HFFc6 (cell line): ENCODE measurements at regions not wholly inside any gene's neighbourhood (a gene's known extent, or its start where the extent isn't known, plus 50 kb on each side); places are given as distances from the start of the nearest gene placed in this dataset.

Experiments used
- DNase-seq: peaks from one replicate; pipeline ENCODE4 v3.0.0-alpha.2; 2018
- H3K27ac Mint-ChIP-seq: 2 replicates; pipeline ENCODE4 v1.8.0; 2020; ENCODE audit warnings: mild to moderate bottlenecking, mixed read lengths
- H3K27me3 Mint-ChIP-seq: 2 replicates; pipeline ENCODE4 v1.8.0; 2021; ENCODE audit warnings: mild to moderate bottlenecking, moderate library complexity, mixed read lengths; ENCODE audit not compliant: insufficient read depth
- H3K36me3 Mint-ChIP-seq: 2 replicates; pipeline ENCODE4 v1.8.0; 2021; ENCODE audit warnings: low read depth, mixed read lengths
- H3K4me1 Mint-ChIP-seq: 2 replicates; pipeline ENCODE4 v1.8.0; 2020; ENCODE audit warnings: low read depth, mixed read lengths
- H3K4me3 Mint-ChIP-seq: 2 replicates; pipeline ENCODE4 v1.8.0; 2020; ENCODE audit warnings: mild to moderate bottlenecking, moderate library complexity, mixed read lengths
- H3K9me3 Mint-ChIP-seq: 2 replicates; pipeline ENCODE4 v1.8.0; 2020; ENCODE audit warnings: mild to moderate bottlenecking, mixed read lengths
- TF ChIP-seq, protein P1 (sequence below): fragments of 200-600 bp; sonication (generic); IDR thresholded peaks from 2 replicates; pipeline ENCODE4 v1.5.0; 2021; ENCODE audit warnings: antibody characterized with exemption, mild to moderate bottlenecking

DNA sequence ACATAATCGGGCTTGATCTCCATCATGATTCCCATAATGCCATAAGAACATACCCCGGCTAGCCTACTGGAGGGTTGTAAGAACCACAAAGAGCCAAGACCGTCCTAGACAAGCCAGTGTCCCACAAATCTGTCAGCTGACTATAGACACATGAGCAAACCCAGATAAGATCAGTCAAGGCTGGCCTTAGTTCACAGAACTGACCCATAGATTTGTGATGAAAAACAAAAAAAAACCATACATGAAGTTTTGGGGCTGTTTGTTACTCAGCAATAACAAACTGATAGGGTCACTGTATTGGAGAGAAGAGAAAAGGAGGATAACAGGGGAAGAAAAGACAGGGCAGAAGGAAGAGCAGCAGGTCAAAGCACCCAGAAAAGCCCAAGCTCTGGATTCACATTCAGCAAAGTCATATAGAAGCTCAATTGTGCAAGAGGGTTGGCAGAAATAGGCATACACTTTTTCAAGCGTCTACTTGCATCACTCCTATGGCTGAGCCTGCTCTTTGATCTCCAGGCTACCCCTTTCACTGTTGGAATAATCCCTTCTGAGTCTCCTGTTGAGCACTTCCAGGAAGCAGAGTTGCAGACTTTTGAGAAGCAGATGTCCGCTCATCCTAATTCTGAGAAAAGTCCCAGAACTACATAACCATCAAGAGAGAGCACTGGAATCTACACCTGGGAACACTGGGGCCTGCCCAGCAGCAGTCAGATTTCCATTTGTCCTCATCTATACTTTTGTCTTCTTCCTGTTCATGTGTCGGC is 122.0 kb upstream of the HABP2 start:
- no peak overlapping the region for H3K4me3 Mint-ChIP-seq
- H3K27ac Mint-ChIP-seq, result no peak overlapping the region
- no peaks in the 10 kb centered on the region; the same call in 1 of the 2 replicates for H3K9me3 Mint-ChIP-seq
- TF ChIP-seq, protein P1, sequence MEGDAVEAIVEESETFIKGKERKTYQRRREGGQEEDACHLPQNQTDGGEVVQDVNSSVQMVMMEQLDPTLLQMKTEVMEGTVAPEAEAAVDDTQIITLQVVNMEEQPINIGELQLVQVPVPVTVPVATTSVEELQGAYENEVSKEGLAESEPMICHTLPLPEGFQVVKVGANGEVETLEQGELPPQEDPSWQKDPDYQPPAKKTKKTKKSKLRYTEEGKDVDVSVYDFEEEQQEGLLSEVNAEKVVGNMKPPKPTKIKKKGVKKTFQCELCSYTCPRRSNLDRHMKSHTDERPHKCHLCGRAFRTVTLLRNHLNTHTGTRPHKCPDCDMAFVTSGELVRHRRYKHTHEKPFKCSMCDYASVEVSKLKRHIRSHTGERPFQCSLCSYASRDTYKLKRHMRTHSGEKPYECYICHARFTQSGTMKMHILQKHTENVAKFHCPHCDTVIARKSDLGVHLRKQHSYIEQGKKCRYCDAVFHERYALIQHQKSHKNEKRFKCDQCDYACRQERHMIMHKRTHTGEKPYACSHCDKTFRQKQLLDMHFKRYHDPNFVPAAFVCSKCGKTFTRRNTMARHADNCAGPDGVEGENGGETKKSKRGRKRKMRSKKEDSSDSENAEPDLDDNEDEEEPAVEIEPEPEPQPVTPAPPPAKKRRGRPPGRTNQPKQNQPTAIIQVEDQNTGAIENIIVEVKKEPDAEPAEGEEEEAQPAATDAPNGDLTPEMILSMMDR, result no peak
- no peaks in the 10 kb centered on the region for H3K4me1 Mint-ChIP-seq
- H3K36me3 Mint-ChIP-seq, result no peaks in the 10 kb centered on the region; the same call in 1 of the 2 replicates
- DNase-seq, result no peak
- H3K27me3 Mint-ChIP-seq, result peaks cover 23% of the 10 kb centered on the region

DNA sequence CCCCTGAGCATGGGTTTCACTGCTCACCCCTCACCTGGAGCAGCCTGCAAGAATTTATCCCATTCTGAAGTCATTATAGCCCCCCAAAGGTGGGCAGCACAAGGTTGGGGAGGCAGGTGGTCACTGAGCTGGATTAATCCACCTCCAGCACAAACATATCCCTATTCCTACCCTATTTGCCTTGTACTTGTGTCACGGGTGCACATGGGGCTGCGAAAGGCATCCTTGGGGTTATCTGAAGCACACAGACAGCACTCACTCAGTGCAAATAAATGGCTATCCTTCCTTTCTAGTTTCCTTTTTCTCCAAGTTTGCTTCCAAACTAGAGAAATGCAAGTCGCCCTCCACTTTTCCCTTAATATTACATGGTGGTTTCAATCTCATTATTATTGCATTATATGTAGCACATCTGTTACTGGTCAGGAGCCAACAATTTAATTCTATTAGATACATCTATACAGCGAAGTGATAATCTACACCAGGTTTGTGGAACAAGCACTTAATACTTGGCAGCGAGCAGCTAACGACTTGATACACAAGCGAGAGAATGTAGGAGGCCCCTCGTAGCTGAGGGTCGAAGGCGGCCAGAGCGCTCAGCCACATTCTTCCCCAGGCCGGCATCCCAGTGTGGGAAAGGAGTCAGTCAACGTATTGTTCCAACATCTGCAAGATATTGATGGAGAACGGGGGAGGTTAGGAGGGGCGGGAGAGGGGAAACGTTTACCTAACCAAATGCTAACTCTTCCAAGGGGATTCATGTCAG is 121.3 kb upstream of the HABP2 start:
- no peak for DNase-seq
- Mint-ChIP-seq H3K27me3 (peaks cover 23% of the 10 kb centered on the region), H3K9me3 (no peaks in the 10 kb centered on the region; the same call in 1 of the 2 replicates), H3K27ac (no peak overlapping the region), H3K4me1 (no peaks in the 10 kb centered on the region), H3K4me3 (no peak overlapping the region), H3K36me3 (no peaks in the 10 kb centered on the region; the same call in 1 of the 2 replicates)
- TF ChIP-seq, protein P1, result no peak

- Mint-ChIP-seq H3K4me1 (no peaks in the 10 kb centered on the region), H3K4me3 (no peak overlapping the region), H3K9me3 (no peaks in the 10 kb centered on the region; the same call in 1 of the 2 replicates), H3K27me3 (peaks cover 14% of the 10 kb centered on the region), H3K36me3 (no peaks in the 10 kb centered on the region; the same call in 1 of the 2 replicates), H3K27ac (no peak overlapping the region)
- DNase-seq, result no peak
- TF ChIP-seq, protein P1, result no peak
These were observed 119.1 kb upstream of the HABP2 start for GRCh38 chr10:113433711-113434110.

DNA sequence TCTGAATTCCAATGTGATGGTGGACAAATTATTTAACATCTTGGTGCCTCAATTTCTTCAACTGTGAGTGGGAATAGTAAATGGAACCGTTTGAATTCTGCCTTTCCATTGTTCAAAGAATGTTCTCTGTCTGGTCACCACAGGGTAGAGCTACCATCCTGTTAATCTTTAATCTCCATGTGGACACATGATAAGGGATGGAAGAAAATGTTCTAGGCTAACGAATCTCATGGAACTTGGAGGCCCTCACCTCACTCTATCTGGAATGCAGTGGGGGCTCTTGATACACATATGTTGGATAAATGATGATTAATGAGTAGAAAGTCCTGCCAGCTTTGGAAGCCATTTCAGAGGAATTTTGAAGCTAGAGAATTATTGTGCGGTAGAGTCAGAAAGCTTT is 118.5 kb upstream of the HABP2 start:
- Mint-ChIP-seq H3K4me1 (no peaks in the 10 kb centered on the region), H3K9me3 (no peaks in the 10 kb centered on the region; the same call in 1 of the 2 replicates), H3K36me3 (no peaks in the 10 kb centered on the region; the same call in 1 of the 2 replicates), H3K27me3 (peaks cover 14% of the 10 kb centered on the region), H3K27ac (no peak overlapping the region), H3K4me3 (no peak overlapping the region)
- TF ChIP-seq, protein P1, result no peak
- no peak for DNase-seq

- Mint-ChIP-seq H3K9me3 (no peaks in the 10 kb centered on the region; the same call in 1 of the 2 replicates), H3K4me1 (no peaks in the 10 kb centered on the region), H3K36me3 (no peaks in the 10 kb centered on the region; the same call in 1 of the 2 replicates), H3K27me3 (peaks cover 14% of the 10 kb centered on the region), H3K4me3 (no peak overlapping the region), H3K27ac (no peak overlapping the region)
- TF ChIP-seq, protein P1, result no peak
- no peak for DNase-seq
These were observed 117.9 kb upstream of the HABP2 start for GRCh38 chr10:113434950-113435349.
